A673 (cell line): ENCODE measurements at regions not wholly inside any gene's neighbourhood (a gene's known extent, or its start where the extent isn't known, plus 50 kb on each side); places are given as distances from the start of the nearest gene placed in this dataset.

Experiments used
- BruUV-seq: library from RNA; stranded (reverse); fragments of 400-500 nt; replicated peaks from 2 replicates; lab custom pipeline; 2021; lab: Mats Ljungman, UMichigan
- CTCF ChIA-PET: fragments of 300-600 bp; sonication (Branson Sonifier 250); formaldehyde crosslinking; loops from one replicate; lab custom pipeline; 2022; ENCODE audit warnings: antibody characterized with exemption; lab: Charles Lee
- POLR2A ChIA-PET: fragments of 300-600 bp; sonication (Branson Sonifier 250); formaldehyde crosslinking; loops from one replicate; lab custom pipeline; 2022; ENCODE audit warnings: antibody characterized with exemption; ENCODE audit not compliant: low non-redundant PET; lab: Charles Lee
- DNase-seq: peaks from one replicate; pipeline ENCODE4 v3.0.0-alpha.2; 2015; ENCODE audit warnings: low spot score
- H3K27ac ChIP-seq: fragments of 200-600 bp; sonication (generic); 2 replicates; pipeline ENCODE4 v1.5.1; 2016; ENCODE audit warnings: mixed run types, low read depth, mild to moderate bottlenecking, mixed read lengths, antibody characterized with exemption, low read length; ENCODE audit not compliant: poor library complexity, severe bottlenecking
- H3K27me3 ChIP-seq: fragments of 200-600 bp; sonication (generic); replicated peaks from 2 replicates; pipeline ENCODE4 v1.6.1; 2017; ENCODE audit warnings: mixed run types, low read depth, mild to moderate bottlenecking, mixed read lengths, antibody characterized with exemption, low read length; ENCODE audit not compliant: insufficient read depth, poor library complexity
- H3K36me3 ChIP-seq: fragments of 200-600 bp; sonication (generic); 2 replicates; pipeline ENCODE4 v1.6.1; 2016; ENCODE audit warnings: mixed run types, mild to moderate bottlenecking, mixed read lengths, antibody characterized with exemption, low read length; ENCODE audit not compliant: insufficient read depth, poor library complexity, severe bottlenecking
- H3K4me1 ChIP-seq: fragments of 200-600 bp; sonication (generic); 2 replicates; pipeline ENCODE4 v1.6.1; 2017; ENCODE audit warnings: mixed run types, mild to moderate bottlenecking, mixed read lengths, antibody characterized with exemption, low read length; ENCODE audit not compliant: insufficient read depth, poor library complexity, severe bottlenecking
- H3K4me3 ChIP-seq: fragments of 200-600 bp; sonication (generic); 2 replicates; pipeline ENCODE4 v1.5.1; 2016; ENCODE audit warnings: low read depth, mixed run types, mild to moderate bottlenecking, mixed read lengths, low read length; ENCODE audit not compliant: poor library complexity, severe bottlenecking
- H3K9me3 ChIP-seq: fragments of 200-600 bp; sonication (generic); 2 replicates; pipeline ENCODE4 v1.6.1; 2016; ENCODE audit warnings: mixed run types, low read depth, mild to moderate bottlenecking, mixed read lengths, antibody characterized with exemption, low read length; ENCODE audit not compliant: poor library complexity, severe bottlenecking
- CTCF ChIP-seq: fragments of 300-800, 200-600 bp; sonication (generic); conservative IDR thresholded peaks from 2 replicates; pipeline ENCODE4 v1.5.1; 2017; ENCODE audit warnings: low read depth, mild to moderate bottlenecking, antibody characterized with exemption, low read length, moderate library complexity, mixed read lengths
- EZH2 ChIP-seq: fragments of 200-600 bp; sonication (generic); IDR thresholded peaks from 2 replicates; pipeline ENCODE4 v1.6.1; 2017; ENCODE audit warnings: borderline replicate concordance, low read depth, mild to moderate bottlenecking, mixed read lengths, antibody characterized with exemption, low read length; ENCODE audit not compliant: poor library complexity, severe bottlenecking
- intact Hi-C: fragments of 100-400 bp; cut with micrococcal nuclease; formaldehyde crosslinking; loops from one replicate; pipeline ENCODE4 v1.10.0; 2022; ENCODE audit not compliant: unreplicated experiment

DNA sequence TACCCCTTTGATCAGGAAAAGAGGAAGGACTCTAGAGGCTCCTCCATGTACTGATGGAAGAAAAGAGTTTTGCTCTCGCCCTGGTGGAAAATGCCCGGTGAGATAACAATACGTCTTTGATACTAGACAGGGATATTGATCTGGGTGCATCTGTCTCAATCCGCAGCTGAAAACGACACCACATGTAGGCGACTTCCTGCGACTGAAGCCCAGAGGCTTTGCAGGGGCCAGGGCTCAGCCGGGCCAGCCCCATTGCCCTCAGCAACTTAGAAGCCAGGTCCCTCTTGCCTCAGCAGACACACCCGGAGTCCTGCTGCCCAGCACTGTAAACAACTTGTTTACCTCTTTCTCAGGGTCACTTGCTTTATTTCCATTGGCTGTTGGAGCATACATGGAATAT is 409.4 kb downstream of the IRS2 start:
- intact Hi-C loops: no loop called here
- Histone ChIP-seq H3K4me3 (no peak overlapping the region), H3K4me1 (peaks cover 7% of the 10 kb centered on the region), H3K27ac (no peak overlapping the region), H3K36me3 (no peaks in the 10 kb centered on the region), H3K27me3 (no peaks in the 10 kb centered on the region), H3K9me3 (no peaks in the 10 kb centered on the region)
- no TSS peak for BruUV-seq
- TF ChIP-seq CTCF (no peak), EZH2 (no peak)
- ChIA-PET POLR2A (no interaction called here), CTCF (no interaction called here)
- DNase-seq: no peak

DNA sequence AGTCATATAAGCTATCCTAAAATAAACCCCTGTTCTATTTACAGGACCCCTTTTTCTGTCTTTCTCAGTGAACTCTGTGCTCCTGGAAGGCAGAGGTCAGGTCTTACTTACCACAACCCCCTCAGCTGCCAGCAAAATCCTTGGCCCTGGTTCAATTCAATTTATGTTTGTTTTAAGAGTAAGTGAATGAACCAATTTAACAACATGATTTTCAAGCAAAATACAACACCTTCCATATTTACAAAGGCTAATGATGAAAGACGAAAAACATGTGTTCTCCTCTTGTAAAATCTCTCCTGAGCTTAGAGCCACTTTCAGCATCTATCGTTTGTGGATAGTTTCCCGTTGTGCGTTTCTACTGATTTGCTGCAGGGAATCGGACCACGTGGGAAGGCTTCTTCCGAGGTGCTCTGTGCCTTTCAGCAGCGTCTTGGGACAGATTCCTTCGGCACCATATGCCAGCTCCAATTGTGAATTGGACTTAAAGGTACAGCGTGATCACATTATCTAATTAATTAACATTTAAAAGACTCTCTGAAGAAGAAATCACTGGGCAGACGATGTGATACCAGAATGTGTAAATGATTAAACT is 411.7 kb downstream of the IRS2 start:
- POLR2A ChIA-PET: no interaction called here
- no peaks in the 10 kb centered on the region for H3K27me3 ChIP-seq
- DNase-seq: no peak
- H3K4me3 ChIP-seq: no peak overlapping the region
- no TSS peak for BruUV-seq
- intact Hi-C loops: no loop called here
- CTCF ChIA-PET: no interaction called here
- no peaks in the 10 kb centered on the region for H3K36me3 ChIP-seq
- H3K9me3 ChIP-seq: no peaks in the 10 kb centered on the region
- TF ChIP-seq EZH2 (no peak), CTCF (no peak)
- no peak overlapping the region for H3K27ac ChIP-seq
- H3K4me1 ChIP-seq: no peaks in the 10 kb centered on the region

DNA sequence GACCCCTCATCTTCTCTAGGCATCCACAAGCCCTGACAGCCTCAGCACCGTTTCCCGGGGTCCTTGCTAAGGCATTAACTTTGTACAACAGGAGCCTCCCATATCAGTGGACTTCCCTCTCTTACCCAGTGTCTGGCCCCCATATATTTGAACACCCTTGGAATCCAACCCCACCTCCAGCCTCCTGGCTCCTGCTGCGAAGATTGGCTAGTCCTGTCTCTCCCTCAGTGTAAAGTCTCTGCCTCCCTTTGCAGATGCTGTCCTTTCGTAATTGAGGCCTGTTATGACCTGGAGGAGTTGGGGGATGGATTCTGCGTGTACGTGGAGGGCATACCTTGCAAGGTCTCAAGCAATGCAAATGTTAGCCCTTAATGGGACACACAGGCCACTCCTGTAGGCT is 413.7 kb downstream of the IRS2 start:
- no peak for DNase-seq
- ChIA-PET POLR2A (no interaction called here), CTCF (no interaction called here)
- H3K4me3 ChIP-seq: no peak overlapping the region
- H3K36me3 ChIP-seq: no peaks in the 10 kb centered on the region
- no peak overlapping the region for H3K27ac ChIP-seq
- BruUV-seq: no TSS peak
- no peaks in the 10 kb centered on the region for H3K27me3 ChIP-seq
- TF ChIP-seq EZH2 (no peak), CTCF (no peak)
- H3K9me3 ChIP-seq: no peaks in the 10 kb centered on the region
- intact Hi-C loops: no loop called here
- no peaks in the 10 kb centered on the region for H3K4me1 ChIP-seq
